B cell (primary cell): ENCODE measurements at regions not wholly inside any gene's neighbourhood (a gene's known extent, or its start where the extent isn't known, plus 50 kb on each side); places are given as distances from the start of the nearest gene placed in this dataset.

Source experiments
- ATAC-seq: fragments of 200-7000 bp; cut with Tn5 transposase; one replicate; pipeline ENCODE4 v1.10.0; 2021; ENCODE audit warnings: low read depth, mild to moderate bottlenecking, moderate number of reproducible peaks, moderate library complexity
- CTCF ChIA-PET: fragments of 350-600 bp; sonication (Branson Sonifier 250); formaldehyde crosslinking; loops from one replicate; lab custom pipeline; 2021; ENCODE audit warnings: antibody characterized with exemption, inconsistent platforms; lab: Charles Lee
- POLR2A ChIA-PET: fragments of 350-600 bp; sonication (Branson Sonifier 250); formaldehyde crosslinking; loops from one replicate; lab custom pipeline; 2021; ENCODE audit warnings: antibody characterized with exemption; lab: Charles Lee
- DNase-seq: peaks from one replicate; pipeline ENCODE4 v3.0.0; 2013
- H2AFZ ChIP-seq: 2 replicates; pipeline ENCODE4 v1.6.1; 2012; ENCODE audit warnings: mild to moderate bottlenecking, low read depth, low read length; ENCODE audit not compliant: insufficient read depth, poor library complexity, severe bottlenecking
- H3K27ac ChIP-seq, 2 donors: 1 replicate in 1 of 2; 2 replicates in 1 of 2; pipeline ENCODE4 v1.5.1; 2012 to 2013; ENCODE audit warnings: low read length in 2 of 2, mild to moderate bottlenecking in 2 of 2, moderate library complexity in 1 of 2
- H3K27me3 ChIP-seq, 4 experiments: fragments of 200-600 bp in 1 of 4; sonication (generic) in 1 of 4; replicated peaks in 1 of 4; 1 replicate in 2 of 4; 2 replicates in 2 of 4; pipeline versions ENCODE4 v1.6.1 to v1.7.0; 2013 to 2016; ENCODE audit warnings: low read length in 3 of 4, mild to moderate bottlenecking in 2 of 4, mixed read lengths in 1 of 4, moderate library complexity in 1 of 4; ENCODE audit not compliant: insufficient read depth in 4 of 4, control insufficient read depth in 3 of 4; ENCODE audit errors: control extremely low read depth in 1 of 4
- H3K36me3 ChIP-seq, 2 experiments: replicated peaks in 1 of 2; 1 replicate in 1 of 2; 2 replicates in 1 of 2; pipeline versions ENCODE4 v1.6.1 to v1.7.1; 2013; ENCODE audit warnings: low read length in 1 of 2; ENCODE audit not compliant: insufficient read depth in 2 of 2, control insufficient read depth in 1 of 2; ENCODE audit errors: control extremely low read depth in 1 of 2, extremely low read depth in 1 of 2
- H3K4me1 ChIP-seq, 2 donors: fragments of 200-600 bp in 1 of 2; sonication (generic) in 1 of 2; 1 replicate in 1 of 2; 2 replicates in 1 of 2; pipeline versions ENCODE4 v1.5.1 to v1.6.1; 2013 to 2017; ENCODE audit warnings: low read length in 2 of 2; ENCODE audit not compliant: control insufficient read depth in 2 of 2, insufficient read depth in 2 of 2
- H3K4me2 ChIP-seq: replicated peaks from 2 replicates; pipeline ENCODE3; 2012; ENCODE audit warnings: mild to moderate bottlenecking, low read depth, low read length; ENCODE audit not compliant: poor library complexity, severe bottlenecking
- H3K4me3 ChIP-seq, 5 experiments: fragments of 200-600 bp in 1 of 5; sonication (generic) in 1 of 5; 1 replicate in 3 of 5; 2 replicates in 2 of 5; pipeline versions ENCODE4 v1.5.1 to v1.7.0; 2011 to 2016; ENCODE audit warnings: low read length in 4 of 5, mild to moderate bottlenecking in 4 of 5, low read depth in 2 of 5, control low read depth in 1 of 5, moderate library complexity in 1 of 5; ENCODE audit not compliant: insufficient read depth in 1 of 5; ENCODE audit errors: control extremely low read depth in 1 of 5, extremely low read depth in 1 of 5
- H3K79me2 ChIP-seq: fragments of 200-600 bp; sonication (generic); one replicate; pipeline ENCODE4 v1.6.0; 2016; ENCODE audit warnings: low read length; ENCODE audit not compliant: control insufficient read depth, insufficient read depth
- H3K9ac ChIP-seq: fragments of 200-600 bp; sonication (generic); 2 replicates; pipeline ENCODE4 v1.6.1; 2017; ENCODE audit warnings: mild to moderate bottlenecking, low read length, moderate library complexity
- H3K9me3 ChIP-seq, 3 donors: one replicate each; pipeline versions ENCODE4 v1.6.1 to v1.7.1; 2013; ENCODE audit warnings: low read length in 2 of 3; ENCODE audit not compliant: control insufficient read depth in 2 of 3, insufficient read depth in 1 of 3; ENCODE audit errors: control extremely low read depth in 1 of 3
- H4K20me1 ChIP-seq: 2 replicates; pipeline ENCODE4 v1.6.0; 2012; ENCODE audit warnings: mild to moderate bottlenecking, low read length; ENCODE audit not compliant: insufficient read depth, control insufficient read depth, poor library complexity, severe bottlenecking
- H3K27ac Mint-ChIP-seq: one replicate; pipeline ENCODE4 v1.8.0; 2021; ENCODE audit warnings: mixed read lengths
- H3K27me3 Mint-ChIP-seq: one replicate; pipeline ENCODE4 v1.8.0; 2021; ENCODE audit warnings: mixed read lengths
- H3K4me1 Mint-ChIP-seq: one replicate; pipeline ENCODE4 v1.8.0; 2021; ENCODE audit warnings: mixed read lengths
- H3K4me3 Mint-ChIP-seq: one replicate; pipeline ENCODE4 v1.8.0; 2021; ENCODE audit warnings: mixed read lengths
- H3K9me3 Mint-ChIP-seq: one replicate; pipeline ENCODE4 v1.8.0; 2022; ENCODE audit warnings: mixed read lengths; ENCODE audit not compliant: insufficient read depth
- EZH2 ChIP-seq: IDR thresholded peaks from 2 replicates; pipeline ENCODE4 v1.6.1; 2012; ENCODE audit warnings: borderline replicate concordance, low read depth, mild to moderate bottlenecking, moderate library complexity, low read length; ENCODE audit not compliant: insufficient read depth, poor library complexity, severe bottlenecking
- WGBS: methylation state at CpG from one replicate; pipeline ENCODE4 v1.1.5; 2013; ENCODE audit warnings: missing lambda C conversion rate; ENCODE audit not compliant: insufficient coverage; 5-methylcytosine and 5-hydroxymethylcytosine counted together
- intact Hi-C: fragments of 100-400 bp; cut with micrococcal nuclease; formaldehyde crosslinking; loops from one replicate; pipeline ENCODE4 v1.10.0; 2022
- TF ChIP-seq, protein P1 (sequence below): fragments of 200-600 bp; IDR thresholded peaks from one replicate; pipeline ENCODE4 v1.8.0; 2022; ENCODE audit warnings: antibody characterized with exemption, mild to moderate bottlenecking

DNA sequence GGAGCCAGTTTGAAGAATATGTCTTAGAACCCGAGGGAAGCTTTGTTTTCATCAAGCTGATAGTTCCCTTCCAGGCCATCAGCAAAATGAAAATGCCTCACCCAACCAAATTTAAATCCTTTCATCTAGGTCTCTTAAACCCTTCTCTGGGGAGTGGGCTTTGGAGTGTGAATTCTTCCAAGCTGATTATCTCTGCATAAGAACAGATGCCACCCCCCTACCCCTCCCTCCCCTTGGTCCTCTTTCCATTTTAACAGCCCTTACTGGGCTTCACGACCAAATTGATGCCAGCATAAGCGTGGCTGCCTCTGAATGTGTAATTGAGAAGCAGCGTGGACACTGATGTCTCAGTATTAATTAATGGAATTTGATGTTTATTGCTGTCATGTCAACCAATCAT is 509.7 kb upstream of the CLINT1 start:
- intact Hi-C loops, result no loop called here
- Mint-ChIP-seq H3K4me1 (no peaks in the 10 kb centered on the region), H3K27me3 (no peaks in the 10 kb centered on the region), H3K9me3 (no peaks in the 10 kb centered on the region), H3K4me3 (no peak overlapping the region), H3K27ac (no peak overlapping the region)
- H3K27ac ChIP-seq, result no peak overlapping the region
- no peaks in the 10 kb centered on the region for H3K4me1 ChIP-seq
- DNase-seq (no peak), ATAC-seq (no peak)
- ChIA-PET POLR2A (no interaction called here), CTCF (interaction anchor here (0.7 kb wide), 1 partner anchor 8 kb away, joined by 3 read pairs; no protein-coding TSS in a partner anchor)
- no peaks in the 10 kb centered on the region for H3K27me3 ChIP-seq
- TF ChIP-seq, protein P1, sequence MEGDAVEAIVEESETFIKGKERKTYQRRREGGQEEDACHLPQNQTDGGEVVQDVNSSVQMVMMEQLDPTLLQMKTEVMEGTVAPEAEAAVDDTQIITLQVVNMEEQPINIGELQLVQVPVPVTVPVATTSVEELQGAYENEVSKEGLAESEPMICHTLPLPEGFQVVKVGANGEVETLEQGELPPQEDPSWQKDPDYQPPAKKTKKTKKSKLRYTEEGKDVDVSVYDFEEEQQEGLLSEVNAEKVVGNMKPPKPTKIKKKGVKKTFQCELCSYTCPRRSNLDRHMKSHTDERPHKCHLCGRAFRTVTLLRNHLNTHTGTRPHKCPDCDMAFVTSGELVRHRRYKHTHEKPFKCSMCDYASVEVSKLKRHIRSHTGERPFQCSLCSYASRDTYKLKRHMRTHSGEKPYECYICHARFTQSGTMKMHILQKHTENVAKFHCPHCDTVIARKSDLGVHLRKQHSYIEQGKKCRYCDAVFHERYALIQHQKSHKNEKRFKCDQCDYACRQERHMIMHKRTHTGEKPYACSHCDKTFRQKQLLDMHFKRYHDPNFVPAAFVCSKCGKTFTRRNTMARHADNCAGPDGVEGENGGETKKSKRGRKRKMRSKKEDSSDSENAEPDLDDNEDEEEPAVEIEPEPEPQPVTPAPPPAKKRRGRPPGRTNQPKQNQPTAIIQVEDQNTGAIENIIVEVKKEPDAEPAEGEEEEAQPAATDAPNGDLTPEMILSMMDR, result no peak
- TF ChIP-seq EZH2, result no peak
- H4K20me1 ChIP-seq, result no peaks in the 10 kb centered on the region
- no peak overlapping the region for H3K9ac ChIP-seq
- no peak overlapping the region for H3K4me2 ChIP-seq
- no peak overlapping the region for H3K4me3 ChIP-seq
- 100% methylated on average over 2 of the region's 4 CpGs for WGBS
- no peaks in the 10 kb centered on the region for H3K36me3 ChIP-seq
- no peak overlapping the region for H2AFZ ChIP-seq
- no peaks in the 10 kb centered on the region for H3K9me3 ChIP-seq
- no peaks in the 10 kb centered on the region for H3K79me2 ChIP-seq

DNA sequence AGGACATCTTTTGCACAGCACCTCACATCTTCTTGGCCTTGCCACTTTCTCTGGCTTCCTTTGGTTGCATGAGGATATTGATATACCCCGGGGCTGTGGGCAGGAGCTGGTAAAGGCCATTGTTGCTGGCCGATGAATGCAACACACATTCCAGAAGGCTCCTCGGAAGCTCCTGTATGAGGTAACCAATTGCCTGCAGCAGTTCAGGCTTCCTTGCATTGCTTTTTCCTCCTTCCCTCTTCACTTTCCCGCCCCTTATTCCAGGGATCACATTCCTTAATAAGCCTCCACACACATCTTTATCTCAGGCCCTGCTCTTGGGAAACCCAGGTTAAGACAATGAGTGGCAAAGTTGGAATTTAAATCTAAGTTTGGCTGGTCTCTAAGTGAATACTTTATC is 505.4 kb upstream of the CLINT1 start:
- Mint-ChIP-seq H3K9me3 (no peaks in the 10 kb centered on the region), H3K4me3 (no peak overlapping the region), H3K27me3 (no peaks in the 10 kb centered on the region), H3K4me1 (no peaks in the 10 kb centered on the region), H3K27ac (no peak overlapping the region)
- H3K27me3 ChIP-seq, result no peaks in the 10 kb centered on the region
- no peaks in the 10 kb centered on the region for H3K36me3 ChIP-seq
- no peak overlapping the region for H3K9ac ChIP-seq
- CTCF ChIA-PET, result no interaction called here
- DNase-seq, result no peak
- TF ChIP-seq, protein P1, result no peak
- TF ChIP-seq EZH2, result no peak
- no peak overlapping the region for H2AFZ ChIP-seq
- no peak overlapping the region for H3K4me3 ChIP-seq
- H3K9me3 ChIP-seq, result no peaks in the 10 kb centered on the region
- no peaks in the 10 kb centered on the region for H3K4me1 ChIP-seq
- no peak for ATAC-seq
- POLR2A ChIA-PET, result no interaction called here
- WGBS, result 86% methylated on average over 3 of the region's 4 CpGs
- no peaks in the 10 kb centered on the region for H4K20me1 ChIP-seq
- no peak overlapping the region for H3K27ac ChIP-seq
- no peak overlapping the region for H3K4me2 ChIP-seq
- H3K79me2 ChIP-seq, result no peaks in the 10 kb centered on the region
- intact Hi-C loops, result no loop called here
